Activated CD4-positive, alpha-beta T cell treated with anti-CD3 and anti-CD28 coated beads, Interleukin-2, Interleukin-4, amounts not matched to agents 100 ng/mL and 50 ng/mL, durations not matched to agents 16 hours and 8 hours (primary cell): ENCODE measurements at regions not wholly inside any gene's neighbourhood (a gene's known extent, or its start where the extent isn't known, plus 50 kb on each side); places are given as distances from the start of the nearest gene placed in this dataset.
"Not testable (repeated sequence)": the region's sequence is repeated elsewhere in the genome, so short reads cannot be mapped to it uniquely, and the experiment has no call there.

ENCODE experiments used
- DNase-seq: peaks from one replicate; pipeline ENCODE4 v3.0.0-alpha.2; 2020; ENCODE audit warnings: low spot score

DNA sequence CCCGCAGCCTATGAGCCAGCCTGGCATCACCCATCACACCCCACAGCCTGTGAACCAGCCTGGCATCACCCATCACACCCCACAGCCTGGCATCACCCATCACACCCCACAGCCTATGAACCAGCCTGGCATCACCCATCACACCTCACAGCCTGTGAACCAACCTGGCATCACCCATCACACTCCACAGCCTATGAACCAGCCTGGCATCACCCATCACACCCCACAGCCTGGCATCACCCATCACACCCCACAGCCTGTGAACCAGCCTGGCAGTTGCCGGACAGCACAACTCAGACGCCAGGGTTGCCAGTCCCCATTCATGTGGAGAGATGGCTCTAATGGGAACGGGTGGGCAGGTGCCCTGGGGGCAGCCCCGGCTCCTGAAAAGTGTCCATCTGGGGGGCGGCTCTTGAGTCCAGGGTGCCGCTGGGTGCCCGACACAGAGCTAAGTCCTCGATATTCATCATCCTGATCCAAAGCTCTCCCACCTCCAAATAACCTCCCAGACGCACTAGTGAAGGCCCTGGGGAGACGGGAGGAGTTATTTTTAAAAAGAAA lies 116.9 kb upstream of the AFDN start:
- not testable (repeated sequence) for DNase-seq

GRCh38 chr6:167710363-167710920 lies 116.3 kb upstream of the AFDN start:
- DNase-seq, result no peak

- DNase-seq, result no peak
These were observed 115.5 kb upstream of the AFDN start for GRCh38 chr6:167711211-167711610.

DNA sequence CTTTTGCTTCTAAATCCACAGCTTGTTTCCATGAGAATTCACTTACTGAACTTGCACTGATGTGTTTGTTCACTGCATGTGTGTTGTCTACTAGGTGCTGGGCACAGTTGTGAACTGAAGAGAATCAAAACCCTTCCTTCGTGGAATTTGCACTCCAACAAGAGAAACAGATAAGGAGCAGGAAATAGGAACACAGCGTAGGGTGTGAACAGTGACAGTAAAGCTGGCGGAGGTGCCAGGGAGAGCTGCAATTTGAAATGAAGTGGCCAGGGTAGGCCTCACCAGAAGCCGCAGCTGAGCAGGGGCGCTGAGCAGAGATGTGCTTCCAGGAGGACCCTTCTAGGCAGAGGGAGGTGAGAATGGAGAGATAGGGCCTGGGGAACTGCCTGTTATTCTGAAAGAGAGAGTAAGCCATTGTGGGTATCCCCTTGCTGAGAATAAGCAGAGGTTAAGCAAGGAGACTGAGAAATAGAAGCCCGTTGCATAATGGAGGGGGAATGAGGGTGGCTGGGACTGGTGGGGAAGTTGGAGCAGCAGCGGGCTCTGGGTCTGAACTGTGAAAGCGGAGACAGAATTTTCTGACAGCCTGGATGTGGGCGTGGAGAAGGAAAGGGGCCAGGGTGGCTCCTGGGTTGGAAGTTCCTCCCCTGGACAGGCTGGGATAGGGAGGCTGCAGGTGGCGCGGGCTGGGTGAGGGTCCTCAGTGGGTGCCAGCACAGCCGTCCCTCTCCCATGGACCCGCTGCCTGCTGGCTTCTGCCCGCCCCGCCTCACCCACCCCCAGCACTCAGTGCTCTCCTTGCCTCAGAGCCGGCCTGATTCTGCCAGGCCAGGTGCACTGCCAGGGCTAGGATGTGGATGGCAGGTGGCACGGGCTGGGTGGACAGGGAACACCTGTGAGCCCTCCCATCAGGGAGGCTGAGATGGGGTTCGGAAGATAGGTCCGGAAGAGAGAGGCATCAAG lies 114.7 kb upstream of the AFDN start:
- no peak for DNase-seq

DNA sequence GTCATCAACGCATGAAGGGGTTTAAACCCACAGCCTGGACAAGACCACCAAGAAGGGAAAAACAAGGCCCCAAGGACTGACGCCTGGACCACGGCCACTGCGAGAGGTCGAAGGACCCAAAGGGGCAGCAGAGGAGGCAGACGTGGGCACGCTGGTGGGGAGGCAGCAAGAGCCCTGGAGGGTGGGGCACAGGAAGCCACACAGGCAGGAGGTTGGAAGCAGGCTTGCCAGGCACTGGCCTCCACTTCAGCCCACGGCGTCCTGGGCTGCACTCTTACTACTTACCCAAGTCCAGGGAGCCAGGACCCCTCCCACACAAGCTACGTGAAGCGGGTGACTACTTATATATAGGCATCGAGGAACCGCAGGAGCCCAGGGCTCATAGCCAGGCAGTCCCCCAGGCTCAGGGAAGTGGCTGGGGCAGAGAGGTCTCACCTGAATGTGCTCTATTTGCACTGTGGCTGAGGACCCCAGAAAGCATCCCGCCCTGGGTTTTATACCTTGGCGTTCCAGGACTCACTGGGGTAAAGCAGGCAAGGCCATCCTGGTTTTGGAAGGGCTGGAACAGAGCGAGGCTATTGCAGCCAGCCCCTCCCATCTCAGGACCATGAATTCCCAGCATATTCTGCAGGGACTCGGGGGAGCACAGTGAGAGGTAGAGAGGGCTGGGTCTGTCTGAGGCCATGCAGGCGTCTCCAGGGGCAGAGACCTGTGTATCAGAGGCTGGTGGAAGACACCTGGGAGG lies 113.8 kb upstream of the AFDN start:
- DNase-seq, result no peak

- no peak for DNase-seq
These were observed 112.6 kb upstream of the AFDN start for GRCh38 chr6:167714152-167714551.

DNA sequence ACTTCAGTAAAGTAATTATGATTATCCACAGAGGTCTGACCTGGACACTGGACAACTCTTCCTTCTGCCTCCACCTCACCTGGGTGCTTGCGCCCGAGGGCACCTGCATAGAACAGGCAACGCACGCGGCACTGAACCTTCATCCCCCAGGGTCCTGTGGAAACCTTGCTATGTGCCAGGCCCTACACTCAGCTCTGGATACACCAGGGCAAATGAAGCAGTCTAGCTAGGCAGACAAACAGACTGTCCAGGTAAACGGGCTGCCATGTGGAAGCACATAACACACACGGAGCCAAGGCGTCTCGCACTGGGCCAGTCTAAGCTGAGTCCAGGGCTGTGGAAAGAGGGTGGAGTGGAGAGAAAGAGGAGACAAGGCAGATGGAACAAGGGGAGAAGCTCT lies 109.3 kb upstream of the AFDN start:
- DNase-seq, result no peak

GRCh38 chr6:167717867-167718266 lies 108.8 kb upstream of the AFDN start:
- no peak for DNase-seq

DNA sequence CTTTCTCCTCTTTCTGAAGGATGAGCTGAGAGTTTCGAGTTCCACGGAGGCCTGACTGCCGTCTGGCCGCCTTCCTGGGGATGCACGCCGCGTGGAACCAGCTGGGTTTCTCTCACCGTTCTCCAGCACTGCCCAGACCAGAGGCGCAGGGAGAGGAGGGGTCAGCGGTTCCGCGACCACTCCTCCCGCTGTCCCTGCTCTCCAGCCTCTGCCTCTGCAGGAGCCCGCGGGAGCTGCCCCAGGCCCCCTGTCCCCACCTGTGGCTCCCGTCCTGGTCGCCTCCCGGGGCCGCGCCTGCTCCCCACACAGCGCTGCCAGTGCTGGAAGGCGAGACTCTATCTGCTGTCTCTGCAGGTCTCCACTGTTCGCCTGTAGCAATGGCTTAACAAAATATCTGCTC lies 106.8 kb upstream of the AFDN start:
- no peak for DNase-seq

GRCh38 chr6:167720456-167721285 lies 106.0 kb upstream of the AFDN start:
- DNase-seq, result no peak

GRCh38 chr6:167721291-167721690 lies 105.4 kb upstream of the AFDN start:
- no peak for DNase-seq

- no peak for DNase-seq
These were observed 103.9 kb upstream of the AFDN start for GRCh38 chr6:167722634-167723309.

- DNase-seq, result no peak
These were observed 100.6 kb upstream of the AFDN start for GRCh38 chr6:167726043-167726621.

DNA sequence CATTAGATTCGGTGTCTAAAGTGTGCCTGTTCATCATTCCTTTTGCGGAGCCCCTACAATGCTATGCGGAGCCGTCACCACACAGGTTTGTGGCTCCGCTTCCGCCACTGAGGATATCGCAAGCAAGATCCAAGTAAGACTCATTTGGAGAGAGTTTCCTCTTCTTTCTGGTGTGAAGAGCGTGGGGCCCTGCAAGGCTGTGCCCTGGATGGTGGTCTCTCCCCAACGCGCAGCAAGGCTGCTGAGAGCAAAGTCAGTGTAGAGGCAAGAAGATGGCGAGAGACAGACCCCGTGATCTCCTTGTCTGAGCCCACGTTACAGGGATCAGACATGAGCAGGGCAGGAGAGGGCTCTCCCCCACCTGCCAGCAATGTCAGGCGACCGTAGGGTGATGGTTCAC lies 96.3 kb upstream of the AFDN start:
- no peak for DNase-seq

DNA sequence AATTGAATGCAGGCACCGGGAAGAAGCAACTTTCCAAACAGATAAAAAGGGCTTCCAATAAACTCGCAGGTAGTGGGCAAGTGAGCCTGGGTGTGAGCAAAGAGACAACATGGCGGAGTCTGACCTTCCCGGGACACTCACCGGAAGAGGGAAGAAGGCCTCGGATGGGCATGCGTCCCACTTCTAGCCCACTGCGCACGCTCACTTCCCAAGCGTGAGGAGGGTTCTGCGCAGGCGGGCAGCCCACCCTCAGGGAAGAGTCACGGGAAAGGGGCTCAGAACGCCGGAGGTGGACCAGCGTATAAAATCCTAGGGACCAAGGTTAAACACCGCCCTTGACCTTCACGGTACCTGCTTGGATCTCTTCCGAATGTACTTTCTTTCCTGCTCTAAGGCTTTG lies 95.5 kb upstream of the AFDN start:
- DNase-seq, result no peak

- no peak for DNase-seq
These were observed 94.8 kb upstream of the AFDN start for GRCh38 chr6:167731731-167732422.

- DNase-seq, result no peak
These were observed 92.7 kb upstream of the AFDN start for GRCh38 chr6:167733740-167734661.

GRCh38 chr6:167734662-167735083 lies 92.0 kb upstream of the AFDN start:
- no peak for DNase-seq
